NCI-H2029 treated with DMSO at 0.1 percent for 48 hours (cell line): ENCODE measurements at regions not wholly inside any gene's neighbourhood (a gene's known extent, or its start where the extent isn't known, plus 50 kb on each side); places are given as distances from the start of the nearest gene placed in this dataset.

ENCODE experiments used
- DNase-seq: peaks from one replicate; lab custom pipeline; 2025; lab: John Stamatoyannopoulos, UW

DNA sequence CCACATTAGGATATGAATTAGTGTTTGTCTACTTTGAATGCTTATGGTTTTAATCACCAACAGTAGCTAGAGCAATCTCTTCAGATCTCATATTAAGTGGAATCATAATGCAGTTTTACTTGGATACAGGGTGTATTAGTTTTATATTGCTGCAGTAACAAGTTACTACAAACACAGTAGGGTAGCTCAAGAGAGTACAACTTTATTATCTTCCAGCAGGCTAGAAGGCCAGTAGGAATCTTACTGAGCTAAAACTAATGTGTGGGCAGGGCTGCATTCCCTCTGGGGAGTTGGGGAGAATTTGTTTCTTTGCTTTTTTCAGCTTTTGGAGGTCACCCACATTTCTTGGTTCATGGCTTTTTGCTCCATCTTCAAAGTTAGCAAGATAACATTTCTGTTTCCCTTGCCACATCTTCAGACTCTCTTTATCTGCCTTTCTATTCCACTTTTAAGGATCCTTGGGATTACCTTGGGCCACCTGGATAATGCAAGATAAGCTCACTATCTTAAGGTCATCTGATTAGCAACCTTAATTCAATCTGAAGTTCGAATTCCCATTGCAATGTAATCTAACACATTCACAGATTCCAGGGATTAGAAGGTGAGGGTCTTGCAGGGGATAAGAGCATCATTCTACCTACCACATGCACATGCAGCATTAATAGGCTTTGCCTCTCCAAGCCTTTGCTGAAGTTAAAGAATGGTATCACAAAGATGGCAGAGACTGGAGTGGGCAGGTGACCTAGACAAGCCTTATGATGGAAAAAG is 134.1 kb upstream of the SLC10A2 start:
- DNase-seq: no peak

GRCh38 chr13:103199380-103200088 is 133.3 kb upstream of the SLC10A2 start:
- no peak for DNase-seq

DNA sequence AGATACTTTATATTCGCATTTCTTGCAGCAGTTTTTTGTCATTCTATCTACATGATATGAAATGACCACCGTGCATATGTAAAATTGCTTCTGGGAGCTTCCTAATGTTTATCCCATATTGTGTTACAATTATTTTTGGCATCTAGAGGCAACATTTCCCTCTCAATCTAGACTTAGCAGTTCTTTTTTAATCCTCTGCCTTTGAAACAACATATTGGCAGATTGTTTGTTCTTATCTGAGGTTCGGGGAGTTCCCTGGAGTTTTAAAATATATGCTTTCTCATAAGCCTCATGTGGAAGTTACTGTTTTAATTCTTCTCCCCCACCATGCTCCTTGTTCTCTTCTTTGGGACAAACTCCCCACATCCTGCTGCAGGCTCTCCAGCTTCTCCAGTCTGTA is 130.1 kb upstream of the SLC10A2 start:
- DNase-seq: no peak

- no peak for DNase-seq
These were observed 129.5 kb upstream of the SLC10A2 start for GRCh38 chr13:103195762-103196161.

- DNase-seq: no peak
These were observed 128.7 kb upstream of the SLC10A2 start for GRCh38 chr13:103194871-103195270.

- DNase-seq: no peak
These were observed 126.4 kb upstream of the SLC10A2 start for GRCh38 chr13:103192511-103193135.

DNA sequence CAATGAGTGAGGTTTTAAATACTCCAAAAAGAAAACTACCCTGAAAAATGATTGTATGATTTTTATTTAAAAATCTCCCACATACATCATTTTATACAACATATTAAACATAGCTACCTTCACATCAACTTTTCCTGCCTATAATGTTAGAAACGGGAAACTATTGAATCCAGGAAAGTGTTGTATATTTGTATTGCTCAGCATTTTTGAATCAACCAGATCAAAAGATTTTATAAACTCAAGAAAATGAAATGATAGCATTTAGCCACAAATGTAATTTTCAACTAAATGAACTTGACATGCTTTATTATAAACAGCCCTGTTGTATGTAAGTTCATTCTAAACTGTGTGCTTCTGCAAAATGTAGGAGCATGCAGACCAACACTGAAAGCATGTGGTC is 124.6 kb upstream of the SLC10A2 start:
- DNase-seq: no peak

- DNase-seq: no peak
These were observed 122.6 kb upstream of the SLC10A2 start for GRCh38 chr13:103188713-103189326.

- DNase-seq: no peak
These were observed 121.5 kb upstream of the SLC10A2 start for GRCh38 chr13:103187721-103188156.

GRCh38 chr13:103184413-103184812 is 118.2 kb upstream of the SLC10A2 start:
- no peak for DNase-seq

GRCh38 chr13:103178986-103179943 is 113.0 kb upstream of the SLC10A2 start:
- DNase-seq: no peak

GRCh38 chr13:103174966-103175365 is 108.7 kb upstream of the SLC10A2 start:
- no peak for DNase-seq

GRCh38 chr13:103168901-103169508 is 102.8 kb upstream of the SLC10A2 start:
- no peak for DNase-seq

GRCh38 chr13:103164251-103164650 is 98.0 kb upstream of the SLC10A2 start:
- no peak for DNase-seq

DNA sequence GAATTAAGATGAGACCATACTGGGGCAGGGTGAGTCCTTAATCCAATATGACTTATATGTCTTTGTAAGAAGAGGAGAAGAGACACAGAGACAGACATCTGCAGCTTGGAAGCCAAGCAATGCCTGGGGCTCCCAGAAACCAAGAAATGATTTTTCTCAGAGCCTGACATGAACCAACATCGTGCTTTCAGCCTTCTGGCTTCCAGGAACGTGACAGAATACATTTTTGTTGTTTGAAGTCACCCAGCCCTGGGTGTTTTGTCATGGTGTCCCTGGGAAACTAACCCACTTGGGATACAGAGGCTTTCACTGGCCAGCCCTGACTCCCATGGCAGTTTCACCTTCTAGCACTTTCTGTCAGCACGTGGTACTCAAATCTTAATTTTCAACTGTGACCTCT is 95.3 kb upstream of the SLC10A2 start:
- DNase-seq: no peak

- DNase-seq: no peak
These were observed 91.4 kb upstream of the SLC10A2 start for GRCh38 chr13:103157434-103158145.

GRCh38 chr13:103157016-103157415 is 90.8 kb upstream of the SLC10A2 start:
- DNase-seq: no peak

DNA sequence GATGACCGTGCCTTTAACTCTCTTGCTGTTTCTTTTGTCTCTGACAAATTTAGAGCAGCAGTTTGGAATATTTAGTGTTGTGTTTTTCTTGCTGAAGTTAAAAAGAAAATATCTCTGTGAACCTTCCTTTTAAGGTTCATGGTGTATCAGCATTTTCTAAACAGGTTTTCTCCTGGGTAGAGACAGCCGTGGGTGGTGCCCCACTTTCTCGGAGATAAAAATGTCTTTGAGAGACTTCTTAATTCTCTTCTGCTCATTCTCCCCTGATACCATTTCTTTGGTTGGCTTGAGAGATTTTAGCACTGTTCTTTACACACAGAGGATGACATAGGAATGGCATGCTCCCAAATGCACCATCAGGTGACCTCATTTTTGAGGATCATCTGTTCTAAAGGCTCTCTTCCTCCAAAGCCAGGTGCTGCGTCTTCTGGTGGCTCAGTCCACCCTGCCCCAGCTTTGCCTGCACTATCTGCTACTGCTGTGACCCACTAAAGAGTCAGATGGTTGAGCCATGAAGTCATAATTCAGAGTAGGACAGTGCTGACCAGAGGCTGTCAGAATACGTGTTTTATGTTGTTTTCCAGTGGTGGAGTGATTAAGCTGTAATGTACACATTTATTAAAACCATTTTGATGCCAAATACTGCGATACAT is 90.3 kb upstream of the SLC10A2 start:
- no peak for DNase-seq

GRCh38 chr13:103153466-103153865 is 87.2 kb upstream of the SLC10A2 start:
- no peak for DNase-seq

DNA sequence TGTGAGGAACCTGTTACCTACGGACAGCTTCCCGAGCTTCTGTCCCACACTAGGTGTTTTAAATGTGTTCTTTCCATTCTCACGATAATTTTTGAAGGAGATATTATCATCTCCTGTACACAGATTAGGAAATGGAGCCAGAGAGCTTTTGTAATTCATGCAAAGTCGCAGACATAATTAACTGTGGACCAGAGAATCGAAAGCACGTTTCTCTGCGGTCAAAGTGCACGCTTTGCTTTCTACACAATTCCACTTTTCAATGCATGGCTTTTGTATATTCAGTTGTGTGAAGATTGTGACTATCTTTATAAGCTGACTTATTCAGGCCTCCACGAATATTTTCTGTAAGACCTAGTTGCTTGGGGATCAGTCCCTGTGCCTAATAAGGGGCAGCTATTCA is 81.7 kb upstream of the SLC10A2 start:
- no peak for DNase-seq
